Sigmoid colon (tissue), 6 donors: ENCODE measurements at regions not wholly inside any gene's neighbourhood (a gene's known extent, or its start where the extent isn't known, plus 50 kb on each side); places are given as distances from the start of the nearest gene placed in this dataset.

Experiments
- DNase-seq: peaks from one replicate; pipeline ENCODE4 v3.0.0-alpha.2; 2019
- H3K27ac ChIP-seq, 4 donors: fragments of 200-600 bp; sonication (generic); one replicate each; pipeline ENCODE4 v1.5.1; 2016 to 2019; ENCODE audit warnings: mild to moderate bottlenecking in 1 of 4
- H3K27me3 ChIP-seq, 3 donors: fragments of 200-600 bp; sonication (generic); one replicate each; pipeline ENCODE4 v1.5.1; 2019; ENCODE audit warnings: mild to moderate bottlenecking in 1 of 3
- H3K36me3 ChIP-seq, 4 donors: fragments of 200-600 bp; sonication (generic); one replicate each; pipeline ENCODE4 v1.5.1; 2016 to 2019
- H3K4me1 ChIP-seq, 4 donors: fragments of 200-600 bp; sonication (generic); one replicate each; pipeline ENCODE4 v1.5.1; 2017 to 2019
- H3K4me3 ChIP-seq, 4 donors: fragments of 200-600 bp; sonication (generic); one replicate each; pipeline ENCODE4 v1.5.1; 2017 to 2019; ENCODE audit warnings: mild to moderate bottlenecking in 2 of 4, moderate library complexity in 1 of 4
- H3K9me3 ChIP-seq, 4 donors: fragments of 200-600 bp in 3 of 4; sonication (generic) in 3 of 4; one replicate each; pipeline versions ENCODE4 v1.5.1 to v1.6.1; 2013 to 2019
- CTCF ChIP-seq, 4 experiments: fragments of 450-650 bp in 3 of 4; fragments of 200-600 bp in 1 of 4; IDR thresholded peaks; one replicate each; pipeline ENCODE4 v1.5.1; 2016 to 2019; ENCODE audit warnings: antibody characterized with exemption in 4 of 4, mild to moderate bottlenecking in 3 of 4, moderate library complexity in 2 of 4
- EP300 ChIP-seq, 4 donors: sonication (generic); formaldehyde crosslinking; IDR thresholded peaks; one replicate each; pipeline ENCODE4 v1.6.1; 2017; ENCODE audit warnings: antibody characterized with exemption in 4 of 4
- POLR2A ChIP-seq, 2 donors: fragments of 450-650 bp; IDR thresholded peaks; one replicate each; pipeline ENCODE4 v1.6.1; 2016; ENCODE audit warnings: antibody characterized with exemption in 2 of 2, mild to moderate bottlenecking in 2 of 2, moderate library complexity in 2 of 2
- POLR2AphosphoS5 ChIP-seq, 4 donors: sonication (generic); formaldehyde crosslinking; IDR thresholded peaks; one replicate each; pipeline ENCODE4 v1.6.1; 2017; ENCODE audit warnings: antibody characterized with exemption in 4 of 4
- WGBS, 2 donors: extraction: QIAGEN DNeasy Blood & Tissue Kit; methylation state at CpG; one replicate each; pipeline ENCODE4 v1.1.7; 2013; 5-methylcytosine and 5-hydroxymethylcytosine counted together
- intact Hi-C: fragments of 100-400 bp; cut with DNase I; formaldehyde crosslinking; loops from one replicate; pipeline ENCODE4 v1.15.1; 2023
- donor health status: healthy with polysubstance abuse.
- donor health status: healthy.

GRCh38 chr3:74075241-74075640 is 450.5 kb upstream of the PDZRN3 start:
- Histone ChIP-seq H3K36me3 (no peaks in the 10 kb centered on the region), H3K27ac (no peak overlapping the region), H3K4me3 (no peak overlapping the region), H3K4me1 (no peaks in the 10 kb centered on the region), H3K9me3 (no peaks in the 10 kb centered on the region), H3K27me3 (no peaks in the 10 kb centered on the region)
- TF ChIP-seq POLR2A (IDR thresholded peaks at IDR 0.05) (no peak), CTCF (IDR thresholded peaks at IDR 0.05) (no peak), POLR2AphosphoS5 (IDR thresholded peaks at IDR 0.05) (no peak), EP300 (IDR thresholded peaks at IDR 0.05) (no peak)
- no peak for DNase-seq
- WGBS, 2 donors = 46 to 87% methylated on average over 2 of the region's 2 CpGs
- intact Hi-C loops = no loop called here

GRCh38 chr3:74074700-74075099 is 450.0 kb upstream of the PDZRN3 start:
- Histone ChIP-seq H3K27me3 (no peaks in the 10 kb centered on the region), H3K4me3 (no peak overlapping the region), H3K4me1 (no peaks in the 10 kb centered on the region), H3K36me3 (no peaks in the 10 kb centered on the region), H3K27ac (no peak overlapping the region), H3K9me3 (no peaks in the 10 kb centered on the region)
- no peak for TF ChIP-seq POLR2AphosphoS5 (IDR thresholded peaks at IDR 0.05)
- no peak for TF ChIP-seq POLR2A (IDR thresholded peaks at IDR 0.05)
- TF ChIP-seq EP300 (IDR thresholded peaks at IDR 0.05) = no peak
- no peak for TF ChIP-seq CTCF (IDR thresholded peaks at IDR 0.05)
- intact Hi-C loops = no loop called here
- no peak for DNase-seq
- WGBS, 2 donors = 56 to 57% methylated on average over 1 of the region's 1 CpG

GRCh38 chr3:74067296-74067695 is 442.6 kb upstream of the PDZRN3 start:
- 4 to 25% methylated on average over 1 of the region's 1 CpG for WGBS, 2 donors
- no peak for TF ChIP-seq POLR2A (IDR thresholded peaks at IDR 0.05)
- Histone ChIP-seq H3K36me3 (no peaks in the 10 kb centered on the region), H3K4me3 (no peak overlapping the region), H3K4me1 (no peaks in the 10 kb centered on the region), H3K9me3 (no peaks in the 10 kb centered on the region), H3K27me3 (no peaks in the 10 kb centered on the region), H3K27ac (no peak overlapping the region)
- intact Hi-C loops = no loop called here
- no peak for DNase-seq

- Histone ChIP-seq H3K4me3 (no peak overlapping the region), H3K9me3 (no peaks in the 10 kb centered on the region), H3K27ac (no peak overlapping the region), H3K36me3 (no peaks in the 10 kb centered on the region), H3K4me1 (no peaks in the 10 kb centered on the region), H3K27me3 (no peaks in the 10 kb centered on the region)
- DNase-seq = no peak
- TF ChIP-seq POLR2A (IDR thresholded peaks at IDR 0.05) (no peak), CTCF (IDR thresholded peaks at IDR 0.05) (no peak), EP300 (IDR thresholded peaks at IDR 0.05) (no peak), POLR2AphosphoS5 (IDR thresholded peaks at IDR 0.05) (no peak)
- 85 to 91% methylated on average over 3 of the region's 3 CpGs for WGBS, 2 donors
- intact Hi-C loops = no loop called here
These were observed 441.7 kb upstream of the PDZRN3 start for GRCh38 chr3:74066456-74066855.

GRCh38 chr3:74059923-74060600 is 435.3 kb upstream of the PDZRN3 start:
- TF ChIP-seq POLR2AphosphoS5 (IDR thresholded peaks at IDR 0.05) = no peak
- no peak for TF ChIP-seq CTCF (IDR thresholded peaks at IDR 0.05)
- no peak for TF ChIP-seq EP300 (IDR thresholded peaks at IDR 0.05)
- TF ChIP-seq POLR2A (IDR thresholded peaks at IDR 0.05) = no peak
- H3K4me1 ChIP-seq = no peaks in the 10 kb centered on the region
- H3K4me3 ChIP-seq = no peak overlapping the region
- no peak overlapping the region for H3K27ac ChIP-seq
- intact Hi-C loops = no loop called here
- H3K27me3 ChIP-seq = no peaks in the 10 kb centered on the region
- no peaks in the 10 kb centered on the region for H3K36me3 ChIP-seq
- WGBS, 2 donors = 74 to 86% methylated on average over 3 of the region's 3 CpGs
- no peaks in the 10 kb centered on the region for H3K9me3 ChIP-seq
- no peak for DNase-seq
